C4-2B (cell line): ENCODE measurements at regions not wholly inside any gene's neighbourhood (a gene's known extent, or its start where the extent isn't known, plus 50 kb on each side); places are given as distances from the start of the nearest gene placed in this dataset.
"Not testable (repeated sequence)": the region's sequence is repeated elsewhere in the genome, so short reads cannot be mapped to it uniquely, and the experiment has no call there.

Experiments
- ZFX ChIP-seq: fragments of 450-650 bp; IDR thresholded peaks from 2 replicates; pipeline ENCODE4 v1.6.1; 2017
- TF ChIP-seq, protein P1 (sequence below): fragments of 450-650 bp; conservative IDR thresholded peaks from 2 replicates; pipeline ENCODE4 v1.5.1; 2017; ENCODE audit warnings: mild to moderate bottlenecking

DNA sequence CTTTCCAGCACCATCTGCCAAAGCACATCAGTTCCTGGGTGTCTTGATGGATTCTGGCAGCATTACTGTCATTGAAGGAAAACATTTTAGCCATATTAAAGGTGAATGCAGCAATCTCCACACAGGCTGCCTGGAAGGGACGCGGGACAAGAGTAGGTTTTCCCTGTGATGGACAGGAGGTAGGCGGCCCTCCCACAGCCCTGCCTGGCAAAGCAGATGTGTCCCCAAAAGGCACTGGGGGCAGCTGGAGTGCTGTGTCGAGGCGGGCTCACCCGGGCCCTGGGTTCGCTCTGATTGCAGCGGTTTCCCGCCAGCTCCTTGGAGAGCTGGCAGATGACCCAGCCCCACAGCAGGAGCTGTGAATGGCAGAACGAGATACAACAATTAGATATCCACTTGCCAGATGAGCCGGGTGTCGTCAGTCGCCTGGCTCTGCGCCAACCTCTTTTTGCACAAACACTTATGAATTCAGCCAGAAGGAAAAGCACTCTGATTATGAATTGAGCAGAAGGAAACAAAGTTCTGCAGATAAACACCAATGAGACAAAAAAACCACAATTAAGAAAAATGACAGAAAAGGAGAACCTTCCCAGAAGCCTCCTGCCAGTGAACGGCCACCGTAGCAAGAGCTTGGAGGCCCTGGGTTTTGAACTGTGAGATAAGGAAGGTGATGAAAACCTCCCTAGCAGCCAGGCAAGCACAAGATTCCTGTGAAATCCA, 64.9 kb upstream of the ZNF195 start:
- TF ChIP-seq, protein P1, sequence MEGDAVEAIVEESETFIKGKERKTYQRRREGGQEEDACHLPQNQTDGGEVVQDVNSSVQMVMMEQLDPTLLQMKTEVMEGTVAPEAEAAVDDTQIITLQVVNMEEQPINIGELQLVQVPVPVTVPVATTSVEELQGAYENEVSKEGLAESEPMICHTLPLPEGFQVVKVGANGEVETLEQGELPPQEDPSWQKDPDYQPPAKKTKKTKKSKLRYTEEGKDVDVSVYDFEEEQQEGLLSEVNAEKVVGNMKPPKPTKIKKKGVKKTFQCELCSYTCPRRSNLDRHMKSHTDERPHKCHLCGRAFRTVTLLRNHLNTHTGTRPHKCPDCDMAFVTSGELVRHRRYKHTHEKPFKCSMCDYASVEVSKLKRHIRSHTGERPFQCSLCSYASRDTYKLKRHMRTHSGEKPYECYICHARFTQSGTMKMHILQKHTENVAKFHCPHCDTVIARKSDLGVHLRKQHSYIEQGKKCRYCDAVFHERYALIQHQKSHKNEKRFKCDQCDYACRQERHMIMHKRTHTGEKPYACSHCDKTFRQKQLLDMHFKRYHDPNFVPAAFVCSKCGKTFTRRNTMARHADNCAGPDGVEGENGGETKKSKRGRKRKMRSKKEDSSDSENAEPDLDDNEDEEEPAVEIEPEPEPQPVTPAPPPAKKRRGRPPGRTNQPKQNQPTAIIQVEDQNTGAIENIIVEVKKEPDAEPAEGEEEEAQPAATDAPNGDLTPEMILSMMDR: not testable (repeated sequence)
- TF ChIP-seq ZFX: not testable (repeated sequence)
